ENCODE measurements at regions not wholly inside any gene's neighbourhood (a gene's known extent, or its start where the extent isn't known, plus 50 kb on each side); places are given as distances from the start of the nearest gene placed in this dataset.

DNA sequence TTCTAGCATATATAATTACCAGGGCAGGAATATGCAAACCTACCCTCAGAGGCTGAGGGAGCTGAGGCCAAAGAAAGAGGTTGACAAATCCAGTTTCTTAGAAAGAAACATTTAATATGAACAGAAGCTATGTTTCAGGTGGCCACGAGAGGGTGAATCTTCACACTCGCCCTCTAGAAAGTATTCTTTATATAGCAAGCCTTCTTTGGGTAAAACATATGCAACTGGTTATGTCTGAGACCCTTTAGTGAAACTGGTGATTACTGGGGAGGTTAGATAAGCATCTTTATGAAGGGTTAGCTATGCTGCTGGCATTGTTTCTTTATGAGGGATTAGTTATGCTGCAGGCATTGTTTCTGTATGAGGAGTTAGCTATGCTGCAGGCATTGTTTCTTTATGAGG, 50.7 kb upstream of the GOLGA6L2 start:
- no peak overlapping the region for H2AFZ ChIP-seq
- peaks cover 7% of the 10 kb centered on the region; the same call in 1 of the 2 replicates for H3K27me3 ChIP-seq (ENCODE audit: insufficient read depth, low read depth)
- H3K79me2 ChIP-seq (ENCODE audit: low read depth), result no peaks in the 10 kb centered on the region
- H3K4me3 ChIP-seq, result no peak overlapping the region
- TF ChIP-seq EZH2 (IDR thresholded peaks at IDR 0.05; ENCODE audit: low read depth) (no peak), CTCF (conservative IDR thresholded peaks at IDR 0.05) (peak; percentile 63)
- no peaks in the 10 kb centered on the region for H3K4me1 ChIP-seq (replicated peaks; ENCODE audit: insufficient read depth)
- peak in 1 of 2 experiments; percentile 9 for DNase-seq
- no peak overlapping the region for H3K4me2 ChIP-seq
- no peaks in the 10 kb centered on the region for H3K9me2 ChIP-seq (ENCODE audit: insufficient read depth)
- H3F3A ChIP-seq (ENCODE audit: insufficient read depth, low read depth), result no peaks in the 10 kb centered on the region
- intact Hi-C loops (cut with micrococcal nuclease; ENCODE audit: unreplicated experiment), result loop anchor here (5.0 kb wide), 1 partner anchor 380 kb away; no protein-coding TSS in a partner anchor
- no peaks in the 10 kb centered on the region for H3K36me3 ChIP-seq (ENCODE audit: low read depth)
- no peaks in the 10 kb centered on the region for H3K9me3 ChIP-seq (ENCODE audit: insufficient read depth, low read depth)
- BruUV-seq (replicated peaks), result no TSS peak
- H4K20me1 ChIP-seq (ENCODE audit: insufficient read depth), result no peaks in the 10 kb centered on the region
- ChIA-PET POLR2A (ENCODE audit: unreplicated experiment) (no interaction called here), CTCF (interaction anchor here (0.6 to 1.2 kb wide), 2 partner anchors 8 to 131 kb away, joined by 4 to 5 read pairs; no protein-coding TSS in a partner anchor)
- no peak overlapping the region for H3K27ac ChIP-seq
